Nephron (organoid): ENCODE measurements at regions not wholly inside any gene's neighbourhood (a gene's known extent, or its start where the extent isn't known, plus 50 kb on each side); places are given as distances from the start of the nearest gene placed in this dataset.

Source experiments
- H3K27ac Mint-ChIP-seq, 3 experiments: 2 replicates each; pipeline ENCODE4 v1.8.0; 2020; ENCODE audit warnings: mixed read lengths in 3 of 3, mild to moderate bottlenecking in 2 of 3, moderate library complexity in 1 of 3
- H3K27me3 Mint-ChIP-seq: 2 replicates; pipeline ENCODE4 v1.8.0; 2021; ENCODE audit warnings: low read depth, mild to moderate bottlenecking, moderate library complexity, mixed read lengths
- H3K36me3 Mint-ChIP-seq: 2 replicates; pipeline ENCODE4 v1.8.0; 2020; ENCODE audit warnings: low read depth, mixed read lengths
- H3K4me1 Mint-ChIP-seq: 2 replicates; pipeline ENCODE4 v1.8.0; 2020; ENCODE audit warnings: mixed read lengths
- H3K4me3 Mint-ChIP-seq, 3 experiments: 2 replicates each; pipeline ENCODE4 v1.8.0; 2020; ENCODE audit warnings: mild to moderate bottlenecking in 3 of 3, mixed read lengths in 3 of 3, moderate library complexity in 2 of 3
- H3K9me3 Mint-ChIP-seq: 2 replicates; pipeline ENCODE4 v1.8.0; 2020; ENCODE audit warnings: mixed read lengths
- TF ChIP-seq, protein P1 (sequence below), 3 experiments: fragments of 200-600 bp; sonication (generic); IDR thresholded peaks; one replicate each; pipeline ENCODE4 v1.5.0; 2021; ENCODE audit warnings: antibody characterized with exemption in 3 of 3; ENCODE audit not compliant: unreplicated experiment in 3 of 3

DNA sequence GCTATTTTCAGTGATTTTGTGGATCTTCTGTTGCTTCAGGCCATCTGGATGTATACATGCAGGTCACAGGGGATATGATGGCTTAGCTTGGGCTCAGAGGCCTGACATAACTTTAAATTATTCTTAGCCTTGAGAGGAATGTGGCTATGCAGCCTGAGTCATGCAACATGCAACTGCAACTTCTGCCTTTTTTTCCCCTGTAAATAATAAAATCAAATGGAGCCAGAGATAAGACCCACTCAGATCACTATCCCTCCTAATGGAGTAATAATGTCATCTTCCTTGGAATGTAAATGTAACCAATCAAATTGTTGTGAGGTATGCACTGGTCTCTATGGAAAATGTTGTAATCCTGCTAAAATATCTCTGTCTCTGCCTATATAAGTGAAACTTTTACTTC is 54.9 kb downstream of the MAGEB17 start:
- Mint-ChIP-seq H3K27ac (no peak overlapping the region), H3K27me3 (peaks cover 4% of the 10 kb centered on the region), H3K9me3 (peaks cover 25% of the 10 kb centered on the region), H3K36me3 (peaks cover 7% of the 10 kb centered on the region), H3K4me1 (no peaks in the 10 kb centered on the region), H3K4me3 (no peak overlapping the region)
- TF ChIP-seq, protein P1, sequence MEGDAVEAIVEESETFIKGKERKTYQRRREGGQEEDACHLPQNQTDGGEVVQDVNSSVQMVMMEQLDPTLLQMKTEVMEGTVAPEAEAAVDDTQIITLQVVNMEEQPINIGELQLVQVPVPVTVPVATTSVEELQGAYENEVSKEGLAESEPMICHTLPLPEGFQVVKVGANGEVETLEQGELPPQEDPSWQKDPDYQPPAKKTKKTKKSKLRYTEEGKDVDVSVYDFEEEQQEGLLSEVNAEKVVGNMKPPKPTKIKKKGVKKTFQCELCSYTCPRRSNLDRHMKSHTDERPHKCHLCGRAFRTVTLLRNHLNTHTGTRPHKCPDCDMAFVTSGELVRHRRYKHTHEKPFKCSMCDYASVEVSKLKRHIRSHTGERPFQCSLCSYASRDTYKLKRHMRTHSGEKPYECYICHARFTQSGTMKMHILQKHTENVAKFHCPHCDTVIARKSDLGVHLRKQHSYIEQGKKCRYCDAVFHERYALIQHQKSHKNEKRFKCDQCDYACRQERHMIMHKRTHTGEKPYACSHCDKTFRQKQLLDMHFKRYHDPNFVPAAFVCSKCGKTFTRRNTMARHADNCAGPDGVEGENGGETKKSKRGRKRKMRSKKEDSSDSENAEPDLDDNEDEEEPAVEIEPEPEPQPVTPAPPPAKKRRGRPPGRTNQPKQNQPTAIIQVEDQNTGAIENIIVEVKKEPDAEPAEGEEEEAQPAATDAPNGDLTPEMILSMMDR (IDR thresholded peaks at IDR 0.05; ENCODE audit: unreplicated experiment in 3 of 3), result no peak

DNA sequence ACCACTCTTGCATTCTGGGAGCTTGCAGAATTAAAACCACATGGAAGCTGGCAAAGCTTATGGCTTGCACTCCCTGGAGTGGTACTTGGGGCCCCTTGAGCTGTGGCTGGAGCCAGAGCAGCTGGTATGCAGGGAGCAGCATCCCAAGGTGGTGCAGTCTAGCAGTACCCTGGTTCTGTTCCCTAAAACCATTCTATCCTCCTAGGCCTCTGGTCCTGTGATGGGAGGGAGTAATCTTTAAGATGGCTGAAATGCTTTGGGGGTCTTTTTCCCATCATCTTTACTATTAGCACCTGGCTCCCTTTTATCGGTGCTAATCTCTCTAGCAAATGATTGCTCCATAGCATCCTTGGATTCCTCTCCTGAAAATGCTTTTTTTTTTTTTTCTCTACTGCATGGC is 56.1 kb downstream of the MAGEB17 start:
- TF ChIP-seq, protein P1 (IDR thresholded peaks at IDR 0.05; ENCODE audit: unreplicated experiment in 3 of 3), result no peak
- peaks cover 25% of the 10 kb centered on the region for H3K9me3 Mint-ChIP-seq
- H3K4me3 Mint-ChIP-seq, result no peak overlapping the region
- no peaks in the 10 kb centered on the region for H3K4me1 Mint-ChIP-seq
- H3K27ac Mint-ChIP-seq, result no peak overlapping the region
- H3K36me3 Mint-ChIP-seq, result peaks cover 7% of the 10 kb centered on the region
- peaks cover 10% of the 10 kb centered on the region for H3K27me3 Mint-ChIP-seq

- H3K9me3 Mint-ChIP-seq, result peaks cover 6% of the 10 kb centered on the region
- H3K27ac Mint-ChIP-seq, result no peak overlapping the region
- peaks cover 3% of the 10 kb centered on the region for H3K36me3 Mint-ChIP-seq
- no peak overlapping the region for H3K4me3 Mint-ChIP-seq
- TF ChIP-seq, protein P1 (IDR thresholded peaks at IDR 0.05; ENCODE audit: unreplicated experiment in 3 of 3), result no peak
- no peaks in the 10 kb centered on the region for H3K27me3 Mint-ChIP-seq
- H3K4me1 Mint-ChIP-seq, result no peaks in the 10 kb centered on the region
Measured at GRCh38 chrX:16239211-16239610, 71.9 kb downstream of the MAGEB17 start.

DNA sequence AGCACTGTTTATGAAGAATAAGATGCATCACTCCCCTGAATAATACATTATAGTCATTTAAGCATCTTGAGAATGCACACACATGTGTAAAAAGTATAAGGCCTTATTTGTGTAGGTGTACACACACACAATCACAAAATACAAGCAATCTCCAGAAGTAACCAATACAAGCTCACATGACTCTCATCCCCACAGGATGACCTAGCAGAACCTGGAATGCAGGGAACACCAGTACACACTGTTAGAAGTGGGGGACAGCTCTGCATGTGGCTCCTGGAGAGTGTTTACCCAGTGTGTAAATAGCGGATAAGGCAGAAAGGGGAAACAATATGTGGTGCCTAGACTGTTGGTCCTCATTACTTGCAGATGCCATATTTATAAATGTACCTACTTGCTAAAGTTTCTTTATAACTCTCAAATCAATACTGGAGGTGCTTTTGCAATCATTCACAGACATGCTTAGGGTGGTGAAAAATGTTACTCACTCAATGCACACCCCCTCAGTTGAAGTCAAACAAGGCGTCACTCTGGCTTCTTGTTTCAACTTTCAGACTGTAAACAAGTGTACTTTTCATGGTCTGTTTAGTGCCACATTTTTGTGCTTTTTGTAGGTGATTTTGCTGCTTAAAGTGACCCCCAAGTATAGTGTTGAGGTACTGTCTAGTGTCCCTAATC is 73.1 kb downstream of the MAGEB17 start:
- Mint-ChIP-seq H3K4me1 (no peaks in the 10 kb centered on the region), H3K4me3 (no peak overlapping the region), H3K9me3 (peaks cover 4% of the 10 kb centered on the region), H3K27me3 (no peaks in the 10 kb centered on the region), H3K36me3 (peaks cover 3% of the 10 kb centered on the region), H3K27ac (no peak overlapping the region)
- TF ChIP-seq, protein P1 (IDR thresholded peaks at IDR 0.05; ENCODE audit: unreplicated experiment in 3 of 3), result no peak

DNA sequence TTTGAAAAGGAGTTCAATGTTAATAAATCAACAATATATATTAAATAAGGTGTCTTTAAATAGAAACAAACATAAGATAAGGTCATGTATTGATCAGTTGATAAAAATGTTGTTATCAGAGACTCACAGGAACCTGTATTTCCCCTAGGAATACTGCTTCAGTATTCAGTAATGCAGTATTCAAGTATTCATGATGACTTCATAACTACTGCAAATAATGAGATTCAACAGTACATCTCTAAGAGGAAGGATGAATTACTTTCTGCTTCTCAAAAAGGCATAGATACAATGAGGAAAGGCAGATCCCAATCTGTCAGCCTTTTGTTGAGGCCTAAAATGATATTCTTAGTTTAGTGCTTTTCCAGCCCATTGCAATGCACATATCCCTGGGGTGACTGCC is 73.7 kb downstream of the MAGEB17 start:
- Mint-ChIP-seq H3K4me3 (no peak overlapping the region), H3K27me3 (no peaks in the 10 kb centered on the region), H3K4me1 (no peaks in the 10 kb centered on the region), H3K36me3 (peaks cover 3% of the 10 kb centered on the region), H3K9me3 (peaks cover 3% of the 10 kb centered on the region), H3K27ac (no peak overlapping the region)
- TF ChIP-seq, protein P1 (IDR thresholded peaks at IDR 0.05; ENCODE audit: unreplicated experiment in 3 of 3), result no peak

DNA sequence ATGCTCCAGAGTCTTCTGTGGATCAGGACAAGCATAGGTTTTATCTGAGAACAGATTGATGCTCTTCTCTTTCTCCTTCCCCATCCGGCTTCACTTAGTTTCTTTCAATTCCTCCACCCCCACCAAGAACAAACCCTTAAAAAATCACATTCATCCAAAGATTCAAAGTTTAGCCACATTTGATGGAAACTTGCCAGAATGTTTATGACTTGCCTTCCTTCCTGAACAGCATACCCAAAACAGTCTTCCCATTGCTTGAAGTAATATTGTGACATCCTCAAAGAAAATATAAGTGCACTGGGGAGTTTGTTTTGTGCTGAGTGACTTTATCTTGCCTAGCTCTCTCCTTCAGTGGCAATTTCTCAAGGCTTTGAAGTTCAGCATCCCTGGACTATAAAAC is 83.0 kb downstream of the MAGEB17 start:
- no peaks in the 10 kb centered on the region for H3K27me3 Mint-ChIP-seq
- no peaks in the 10 kb centered on the region for H3K36me3 Mint-ChIP-seq
- TF ChIP-seq, protein P1 (IDR thresholded peaks at IDR 0.05; ENCODE audit: unreplicated experiment in 3 of 3), result no peak
- no peaks in the 10 kb centered on the region for H3K4me1 Mint-ChIP-seq
- H3K27ac Mint-ChIP-seq, result no peak overlapping the region
- H3K4me3 Mint-ChIP-seq, result no peak overlapping the region
- H3K9me3 Mint-ChIP-seq, result no peaks in the 10 kb centered on the region
